AG04449 (cell line): ENCODE measurements at regions not wholly inside any gene's neighbourhood (a gene's known extent, or its start where the extent isn't known, plus 50 kb on each side); places are given as distances from the start of the nearest gene placed in this dataset.

Experiments
- CTCF ChIA-PET: fragments of 350-600 bp; formaldehyde crosslinking; extraction: SDS; loops from one replicate; lab custom pipeline; 2021; ENCODE audit warnings: antibody characterized with exemption; lab: Yijun Ruan, JAX
- POLR2A ChIA-PET: fragments of 400-600, 350-600 bp; formaldehyde crosslinking; extraction: SDS; loops from one replicate; lab custom pipeline; 2020; ENCODE audit warnings: antibody characterized with exemption, inconsistent platforms; lab: Yijun Ruan, JAX
- DNase-seq: peaks from one replicate; pipeline ENCODE4 v3.0.0-alpha.2; 2010; ENCODE audit warnings: low read depth, low spot score
- H3K4me3 ChIP-seq: 2 replicates; pipeline ENCODE4 v1.5.1; 2011; ENCODE audit warnings: low read depth, mild to moderate bottlenecking, control low read depth, low read length
- CTCF ChIP-seq: IDR thresholded peaks from one replicate; pipeline ENCODE4 v1.5.1; 2011; ENCODE audit warnings: mild to moderate bottlenecking, moderate library complexity, low read length, control low read depth, inconsistent platforms; ENCODE audit not compliant: insufficient read depth; ENCODE audit errors: missing control alignments

GRCh38 chr11:24234822-24235508 is 261.9 kb upstream of the LUZP2 start:
- CTCF ChIA-PET = interaction anchor here (1.1 to 1.6 kb wide), 2 partner anchors 284 to 1122 kb away, joined by 3 to 4 read pairs; no protein-coding TSS in a partner anchor
- H3K4me3 ChIP-seq = no peak overlapping the region
- POLR2A ChIA-PET = interaction anchor here (0.6 kb wide), 1 partner anchor 280 kb away, joined by 3 read pairs; no protein-coding TSS in a partner anchor
- no peak for DNase-seq
- TF ChIP-seq CTCF = peak; percentile 16

- POLR2A ChIA-PET = no interaction called here
- peak; percentile 84 for DNase-seq
- CTCF ChIA-PET = no interaction called here
- no peak for TF ChIP-seq CTCF
- no peak overlapping the region for H3K4me3 ChIP-seq
Observed at GRCh38 chr11:24238771-24239645, 257.8 kb upstream of the LUZP2 start.

GRCh38 chr11:24239930-24240329 is 256.9 kb upstream of the LUZP2 start:
- no peak for TF ChIP-seq CTCF
- no peak overlapping the region for H3K4me3 ChIP-seq
- ChIA-PET POLR2A (no interaction called here), CTCF (interaction anchor here (1.0 kb wide), 1 partner anchor 700 kb away, joined by 3 read pairs; no protein-coding TSS in a partner anchor)
- no peak for DNase-seq

- DNase-seq = no peak
- POLR2A ChIA-PET = no interaction called here
- no peak overlapping the region for H3K4me3 ChIP-seq
- CTCF ChIA-PET = interaction anchor here (0.7 to 1.0 kb wide), 3 partner anchors 18 to 701 kb away, joined by 3 to 4 read pairs (median 3); no protein-coding TSS in a partner anchor
- TF ChIP-seq CTCF = no peak
Observed at GRCh38 chr11:24240496-24241175, 256.2 kb upstream of the LUZP2 start.

GRCh38 chr11:24246715-24247114 is 250.1 kb upstream of the LUZP2 start:
- POLR2A ChIA-PET = no interaction called here
- CTCF ChIA-PET = no interaction called here
- no peak for DNase-seq
- no peak overlapping the region for H3K4me3 ChIP-seq
- TF ChIP-seq CTCF = no peak
